PC-9 (cell line): ENCODE measurements at regions not wholly inside any gene's neighbourhood (a gene's known extent, or its start where the extent isn't known, plus 50 kb on each side); places are given as distances from the start of the nearest gene placed in this dataset.
"Not testable (repeated sequence)": the region's sequence is repeated elsewhere in the genome, so short reads cannot be mapped to it uniquely, and the experiment has no call there.

ENCODE experiments used
- BruUV-seq: library from RNA; stranded (reverse); fragments of 400-500 nt; replicated peaks from 2 replicates; lab custom pipeline; 2021; lab: Mats Ljungman, UMichigan
- CTCF ChIA-PET: fragments of 300-600 bp; sonication (Branson Sonifier 250); formaldehyde crosslinking; loops from one replicate; lab custom pipeline; 2022; ENCODE audit warnings: antibody characterized with exemption; lab: Charles Lee
- POLR2A ChIA-PET: fragments of 300-600 bp; sonication (Branson Sonifier 250); formaldehyde crosslinking; loops from one replicate; lab custom pipeline; 2022; ENCODE audit warnings: antibody characterized with exemption; ENCODE audit not compliant: unreplicated experiment; lab: Charles Lee
- DNase-seq, 2 experiments: peaks; one replicate each; pipeline versions ENCODE4 v3.0.0 to v3.0.0-alpha.2; 2015 to 2022; ENCODE audit warnings: mixed read lengths in 1 of 2
- H2AFZ ChIP-seq: fragments of 200-600 bp; sonication (generic); 2 replicates; pipeline ENCODE4 v1.8.1; 2017; ENCODE audit warnings: antibody characterized with exemption
- H3F3A ChIP-seq: fragments of 200-600 bp; sonication (generic); 2 replicates; pipeline ENCODE4 v1.8.1; 2017; ENCODE audit warnings: antibody characterized with exemption, mild to moderate bottlenecking, low read depth; ENCODE audit not compliant: insufficient read depth
- H3K27ac ChIP-seq: fragments of 200-600 bp; sonication (generic); 2 replicates; pipeline ENCODE4 v1.6.1; 2016; ENCODE audit warnings: mixed run types
- H3K27me3 ChIP-seq: fragments of 200-600 bp; sonication (generic); 2 replicates; pipeline ENCODE4 v1.6.1; 2016; ENCODE audit warnings: low read depth, mixed run types; ENCODE audit not compliant: insufficient read depth
- H3K36me3 ChIP-seq: fragments of 200-600 bp; sonication (generic); 2 replicates; pipeline ENCODE4 v1.6.1; 2016; ENCODE audit warnings: low read depth, mixed run types
- H3K4me1 ChIP-seq: fragments of 200-600 bp; sonication (generic); replicated peaks from 2 replicates; pipeline ENCODE4 v1.6.1; 2016; ENCODE audit warnings: mixed run types; ENCODE audit not compliant: insufficient read depth
- H3K4me2 ChIP-seq: fragments of 200-600 bp; sonication (generic); 2 replicates; pipeline ENCODE4 v1.6.1; 2017; ENCODE audit warnings: mixed run types
- H3K4me3 ChIP-seq: fragments of 200-600 bp; sonication (generic); 2 replicates; pipeline ENCODE4 v1.6.1; 2016; ENCODE audit warnings: mixed run types
- H3K79me2 ChIP-seq: fragments of 200-600 bp; sonication (generic); 2 replicates; pipeline ENCODE4 v1.6.1; 2017; ENCODE audit warnings: low read depth, mixed run types
- H3K9me2 ChIP-seq: fragments of 200-600 bp; sonication (generic); 2 replicates; pipeline ENCODE4 v1.8.1; 2017; ENCODE audit warnings: mild to moderate bottlenecking; ENCODE audit not compliant: insufficient read depth
- H3K9me3 ChIP-seq: fragments of 200-600 bp; sonication (generic); 2 replicates; pipeline ENCODE4 v1.8.1; 2016; ENCODE audit warnings: low read depth; ENCODE audit not compliant: insufficient read depth
- H4K20me1 ChIP-seq: fragments of 200-600 bp; sonication (generic); 2 replicates; pipeline ENCODE4 v1.8.1; 2017; ENCODE audit not compliant: insufficient read depth
- CTCF ChIP-seq: fragments of 200-600 bp; sonication (generic); conservative IDR thresholded peaks from 2 replicates; pipeline ENCODE4 v1.6.1; 2017; ENCODE audit warnings: mixed run types, antibody characterized with exemption, mild to moderate bottlenecking, moderate library complexity
- EZH2 ChIP-seq: fragments of 200-600 bp; sonication (generic); IDR thresholded peaks from 2 replicates; pipeline ENCODE4 v1.8.0; 2017; ENCODE audit warnings: antibody characterized with exemption, low read depth
- intact Hi-C: fragments of 100-400 bp; cut with micrococcal nuclease; formaldehyde crosslinking; loops from one replicate; pipeline ENCODE4 v1.10.0; 2022; ENCODE audit not compliant: unreplicated experiment

GRCh38 chr9:96100385-96101300 is 201.3 kb downstream of the HSD17B3 start:
- no peak overlapping the region for H2AFZ ChIP-seq
- TF ChIP-seq CTCF (no peak), EZH2 (no peak)
- H3K9me3 ChIP-seq = no peaks in the 10 kb centered on the region
- ChIA-PET CTCF (no interaction called here), POLR2A (no interaction called here)
- H3K4me2 ChIP-seq = no peak overlapping the region
- H3K27me3 ChIP-seq = peaks cover 79% of the 10 kb centered on the region
- H4K20me1 ChIP-seq = no peaks in the 10 kb centered on the region
- no peaks in the 10 kb centered on the region for H3F3A ChIP-seq
- H3K4me1 ChIP-seq = no peaks in the 10 kb centered on the region
- no TSS peak for BruUV-seq
- H3K4me3 ChIP-seq = no peak overlapping the region
- no peaks in the 10 kb centered on the region for H3K79me2 ChIP-seq
- H3K9me2 ChIP-seq = no peaks in the 10 kb centered on the region
- no peak for DNase-seq
- intact Hi-C loops = no loop called here
- H3K36me3 ChIP-seq = no peaks in the 10 kb centered on the region
- no peak overlapping the region for H3K27ac ChIP-seq

GRCh38 chr9:96090630-96091029 is 211.3 kb downstream of the HSD17B3 start:
- DNase-seq, H3K9me3 ChIP-seq, H3K36me3 ChIP-seq, CTCF ChIA-PET, intact Hi-C loops, H3K4me1 ChIP-seq, H3K27ac ChIP-seq, H3K79me2 ChIP-seq, H3K4me2 ChIP-seq, H3K9me2 ChIP-seq, H4K20me1 ChIP-seq, POLR2A ChIA-PET, H3K4me3 ChIP-seq, BruUV-seq, H2AFZ ChIP-seq, H3F3A ChIP-seq: not testable (repeated sequence)
- peaks cover 82% of the 10 kb centered on the region for H3K27me3 ChIP-seq

- H3K4me2 ChIP-seq = no peak overlapping the region
- intact Hi-C loops = no loop called here
- H3K27me3 ChIP-seq = peaks cover 80% of the 10 kb centered on the region
- ChIA-PET CTCF (no interaction called here), POLR2A (no interaction called here)
- no peak for TF ChIP-seq EZH2
- TF ChIP-seq CTCF = no peak
- no peak overlapping the region for H3K27ac ChIP-seq
- H3K9me2 ChIP-seq = no peaks in the 10 kb centered on the region
- no peaks in the 10 kb centered on the region for H3K79me2 ChIP-seq
- DNase-seq = no peak
- BruUV-seq = no TSS peak
- no peaks in the 10 kb centered on the region for H3K4me1 ChIP-seq
- no peaks in the 10 kb centered on the region for H3F3A ChIP-seq
- H4K20me1 ChIP-seq = no peaks in the 10 kb centered on the region
- no peaks in the 10 kb centered on the region for H3K9me3 ChIP-seq
- H2AFZ ChIP-seq = no peak overlapping the region
- no peak overlapping the region for H3K4me3 ChIP-seq
- no peaks in the 10 kb centered on the region for H3K36me3 ChIP-seq
Observed at GRCh38 chr9:96089452-96090085, 212.4 kb downstream of the HSD17B3 start.
